GM12878 (cell line): ENCODE measurements at regions not wholly inside any gene's neighbourhood (a gene's known extent, or its start where the extent isn't known, plus 50 kb on each side); places are given as distances from the start of the nearest gene placed in this dataset.

Experiments used
- ATAC-seq: fragments of 200-7000 bp; cut with Tn5 transposase; 3 replicates; pipeline ENCODE4 v1.9.1; 2020; ENCODE audit warnings: mild to moderate bottlenecking, moderate library complexity
- BruUV-seq: library from RNA; stranded (reverse); fragments of 400-500 nt; replicated peaks from 2 replicates; lab custom pipeline; 2021; lab: Mats Ljungman, UMichigan
- CTCF ChIA-PET: fragments of 300-600 bp; sonication (Branson Sonifier 250); formaldehyde crosslinking; extraction: SDS; loops from one replicate; lab custom pipeline; 2021; ENCODE audit warnings: inconsistent platforms; lab: Yijun Ruan, JAX
- POLR2A ChIA-PET: fragments of 350-600 bp; formaldehyde crosslinking; extraction: SDS; loops from one replicate; lab custom pipeline; 2021; ENCODE audit warnings: inconsistent platforms; lab: Charles Lee
- RAD21 ChIA-PET: fragments of 300-600 bp; sonication (Branson Sonifier 250); formaldehyde crosslinking; loops from one replicate; lab custom pipeline; 2023; ENCODE audit warnings: antibody characterized with exemption; ENCODE audit not compliant: unreplicated experiment; lab: Charles Lee
- SMC1A ChIA-PET: fragments of 300-600 bp; sonication (Branson Sonifier 250); formaldehyde crosslinking; loops from one replicate; lab custom pipeline; 2023; ENCODE audit not compliant: unreplicated experiment, uncharacterized antibody; lab: Charles Lee
- DNase-seq: peaks from one replicate; pipeline ENCODE4 v3.0.0-alpha.2; 2011; ENCODE audit warnings: low read depth, low spot score
- FAIRE-seq: peaks from 3 replicates; lab custom pipeline; 2011; peaks lifted over from hg19 to GRCh38; lab: Jason Lieb, UNC
- H2AFZ ChIP-seq: 2 replicates; pipeline ENCODE4 v1.6.0; 2011; ENCODE audit warnings: low read depth, low read length, control low read depth; ENCODE audit not compliant: control insufficient read depth
- H3K27ac ChIP-seq: 2 replicates; pipeline ENCODE4 v1.5.1; 2011; ENCODE audit warnings: control low read depth; ENCODE audit not compliant: control insufficient read depth, insufficient read depth
- H3K27me3 ChIP-seq, 2 experiments: replicated peaks in 1 of 2; 2 replicates each; pipeline versions ENCODE4 v1.6.0 to v1.6.1; 2011; ENCODE audit warnings: low read length in 1 of 2; ENCODE audit not compliant: control insufficient read depth in 2 of 2, insufficient read depth in 2 of 2
- H3K36me3 ChIP-seq, 2 experiments: 2 replicates each; pipeline ENCODE4 v1.5.1; 2011; ENCODE audit warnings: low read length in 1 of 2; ENCODE audit not compliant: control insufficient read depth in 2 of 2, insufficient read depth in 2 of 2
- H3K4me1 ChIP-seq: 2 replicates; pipeline ENCODE4 v1.6.1; 2011; ENCODE audit warnings: mild to moderate bottlenecking, low read length, moderate library complexity, mixed read lengths; ENCODE audit not compliant: control insufficient read depth, insufficient read depth
- H3K4me2 ChIP-seq: 2 replicates; pipeline ENCODE4 v1.6.0; 2011; ENCODE audit warnings: control low read depth; ENCODE audit not compliant: control insufficient read depth, insufficient read depth
- H3K4me3 ChIP-seq: fragments of 200-600 bp; sonication (generic); 2 replicates; pipeline ENCODE4 v1.5.1; 2016
- H3K79me2 ChIP-seq: 2 replicates; pipeline ENCODE4 v1.6.0; 2011; ENCODE audit warnings: low read length; ENCODE audit not compliant: control insufficient read depth, insufficient read depth
- H3K9ac ChIP-seq: 2 replicates; pipeline ENCODE4 v1.8.0; 2011; ENCODE audit warnings: low read length, control low read depth, mixed read lengths; ENCODE audit not compliant: control insufficient read depth, insufficient read depth
- H3K9me3 ChIP-seq: replicated peaks from 3 replicates; pipeline ENCODE4 v1.5.1; 2011; ENCODE audit warnings: mild to moderate bottlenecking, low read length; ENCODE audit not compliant: control insufficient read depth, insufficient read depth
- H4K20me1 ChIP-seq: 2 replicates; pipeline ENCODE4 v1.6.0; 2011; ENCODE audit not compliant: control insufficient read depth, insufficient read depth
- EED ChIP-seq: sonication (generic); IDR thresholded peaks from 2 replicates; pipeline ENCODE4 v1.6.1; 2016; ENCODE audit warnings: antibody characterized with exemption, low read depth
- ETV6 ChIP-seq, 2 experiments: fragments of 450-650 bp in 1 of 2; IDR thresholded peaks in 1 of 2; conservative IDR thresholded peaks in 1 of 2; 2 replicates each; pipeline ENCODE4 v1.6.1; 2014; ENCODE audit warnings: antibody characterized with exemption in 1 of 2, borderline replicate concordance in 1 of 2, low read depth in 1 of 2, mild to moderate bottlenecking in 1 of 2, moderate library complexity in 1 of 2
- HCFC1 ChIP-seq: fragments of 150-350 bp; IDR thresholded peaks from 2 replicates; pipeline ENCODE4 v1.6.1; 2014; ENCODE audit warnings: low read length
- JUND ChIP-seq: IDR thresholded peaks from 2 replicates; pipeline ENCODE4 v1.6.1; 2012; ENCODE audit warnings: low read depth, mild to moderate bottlenecking, low read length, improper control_type of control experiment, moderate library complexity
- NFXL1 ChIP-seq: fragments of 450-650 bp; IDR thresholded peaks from 2 replicates; pipeline ENCODE4 v1.6.1; 2017; ENCODE audit warnings: antibody characterized with exemption, mild to moderate bottlenecking, borderline replicate concordance
- WGBS: methylation state at CpG from one replicate; pipeline ENCODE4 v1.1.6; 2016; ENCODE audit warnings: low lambda C conversion rate; ENCODE audit not compliant: insufficient replicate concordance, insufficient coverage; ENCODE audit errors: missing lambda C conversion rate; 5-methylcytosine and 5-hydroxymethylcytosine counted together
- in situ Hi-C: fragments of 300-500 bp; cut with MboI; formaldehyde crosslinking; loops from 9 replicates; pipeline ENCODE4 v1.14.3; 2018; ENCODE audit warnings: mixed read lengths
- intact Hi-C: fragments of 100-400 bp; cut with micrococcal nuclease; formaldehyde crosslinking; loops from one replicate; pipeline ENCODE4 v1.14.2; 2022; ENCODE audit not compliant: unreplicated experiment
- TF ChIP-seq, protein P1 (sequence below): fragments of 450-650 bp; formaldehyde crosslinking; IDR thresholded peaks from 2 replicates; pipeline ENCODE4 v1.5.0; 2022; ENCODE audit warnings: mild to moderate bottlenecking, missing genetic modification characterization

DNA sequence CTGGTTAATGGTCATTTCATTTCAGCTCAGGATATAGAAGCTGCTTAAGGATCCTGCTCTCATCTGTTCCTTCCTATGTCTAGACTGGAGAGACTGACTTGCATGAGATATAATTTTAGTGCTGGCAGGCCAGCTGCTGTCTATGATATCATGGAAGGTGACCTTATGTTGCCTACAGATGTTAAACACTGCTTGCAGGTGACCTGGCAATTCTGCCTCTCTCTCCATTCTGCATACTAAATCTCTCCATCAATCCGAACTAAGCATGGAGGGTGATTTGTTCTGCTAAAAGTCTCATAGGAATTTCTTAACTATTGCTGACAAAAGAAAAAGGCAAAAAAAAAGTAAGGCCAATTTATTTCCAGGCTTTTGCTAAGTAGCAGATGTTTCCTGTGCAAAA, 81.0 kb downstream of the CCNA1 start:
- Histone ChIP-seq H3K9ac (no peak overlapping the region), H2AFZ (no peak overlapping the region), H3K9me3 (no peaks in the 10 kb centered on the region), H3K4me3 (no peak overlapping the region), H3K36me3 (no peaks in the 10 kb centered on the region), H3K79me2 (no peaks in the 10 kb centered on the region), H3K4me2 (no peak overlapping the region), H3K27ac (no peak overlapping the region), H4K20me1 (no peaks in the 10 kb centered on the region), H3K4me1 (no peaks in the 10 kb centered on the region), H3K27me3 (no peaks in the 10 kb centered on the region)
- ChIA-PET RAD21 (no interaction called here), SMC1A (no interaction called here), POLR2A (no interaction called here), CTCF (no interaction called here)
- BruUV-seq, result no TSS peak
- ATAC-seq (no peak), FAIRE-seq (no peak), DNase-seq (no peak)
- WGBS, result 0% methylated on average over 1 of the region's 1 CpG
- intact Hi-C loops, result no loop called here
- in situ Hi-C loops, result no loop called here
- TF ChIP-seq HCFC1, result no peak

DNA sequence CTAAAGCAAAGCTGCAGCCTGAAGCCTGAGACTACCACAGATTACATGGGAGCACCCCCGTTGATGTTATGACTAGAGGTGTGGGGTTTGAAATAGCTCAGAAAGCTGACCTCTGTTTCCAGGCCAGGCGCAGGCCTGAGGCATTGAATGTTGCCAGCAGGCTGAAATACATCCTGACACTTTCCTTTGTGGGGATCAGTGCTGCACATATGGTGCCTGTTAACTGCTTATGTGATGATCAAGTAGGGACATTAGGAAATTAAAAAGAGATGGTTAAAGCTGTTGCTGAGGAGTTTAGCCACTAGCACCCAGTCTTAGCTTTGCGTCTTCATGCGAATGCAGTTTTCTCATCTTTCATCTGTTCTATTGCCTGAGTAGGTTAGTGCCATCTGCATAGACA, 83.2 kb downstream of the CCNA1 start:
- no peak for ATAC-seq
- Histone ChIP-seq H3K27me3 (no peaks in the 10 kb centered on the region), H3K4me3 (no peak overlapping the region), H3K9ac (no peak overlapping the region), H3K79me2 (no peaks in the 10 kb centered on the region), H4K20me1 (no peaks in the 10 kb centered on the region), H3K27ac (no peak overlapping the region), H3K9me3 (no peaks in the 10 kb centered on the region), H2AFZ (no peak overlapping the region), H3K4me2 (no peak overlapping the region), H3K36me3 (no peaks in the 10 kb centered on the region), H3K4me1 (no peaks in the 10 kb centered on the region)
- SMC1A ChIA-PET, result interaction anchor here (1.5 kb wide), 1 partner anchor 16 kb away, joined by 3 read pairs; no protein-coding TSS in a partner anchor
- BruUV-seq, result no TSS peak
- CTCF ChIA-PET, result no interaction called here
- WGBS, result 46% methylated on average over 4 of the region's 4 CpGs
- in situ Hi-C loops, result no loop called here
- DNase-seq, result no peak
- POLR2A ChIA-PET, result no interaction called here
- TF ChIP-seq, protein P1, sequence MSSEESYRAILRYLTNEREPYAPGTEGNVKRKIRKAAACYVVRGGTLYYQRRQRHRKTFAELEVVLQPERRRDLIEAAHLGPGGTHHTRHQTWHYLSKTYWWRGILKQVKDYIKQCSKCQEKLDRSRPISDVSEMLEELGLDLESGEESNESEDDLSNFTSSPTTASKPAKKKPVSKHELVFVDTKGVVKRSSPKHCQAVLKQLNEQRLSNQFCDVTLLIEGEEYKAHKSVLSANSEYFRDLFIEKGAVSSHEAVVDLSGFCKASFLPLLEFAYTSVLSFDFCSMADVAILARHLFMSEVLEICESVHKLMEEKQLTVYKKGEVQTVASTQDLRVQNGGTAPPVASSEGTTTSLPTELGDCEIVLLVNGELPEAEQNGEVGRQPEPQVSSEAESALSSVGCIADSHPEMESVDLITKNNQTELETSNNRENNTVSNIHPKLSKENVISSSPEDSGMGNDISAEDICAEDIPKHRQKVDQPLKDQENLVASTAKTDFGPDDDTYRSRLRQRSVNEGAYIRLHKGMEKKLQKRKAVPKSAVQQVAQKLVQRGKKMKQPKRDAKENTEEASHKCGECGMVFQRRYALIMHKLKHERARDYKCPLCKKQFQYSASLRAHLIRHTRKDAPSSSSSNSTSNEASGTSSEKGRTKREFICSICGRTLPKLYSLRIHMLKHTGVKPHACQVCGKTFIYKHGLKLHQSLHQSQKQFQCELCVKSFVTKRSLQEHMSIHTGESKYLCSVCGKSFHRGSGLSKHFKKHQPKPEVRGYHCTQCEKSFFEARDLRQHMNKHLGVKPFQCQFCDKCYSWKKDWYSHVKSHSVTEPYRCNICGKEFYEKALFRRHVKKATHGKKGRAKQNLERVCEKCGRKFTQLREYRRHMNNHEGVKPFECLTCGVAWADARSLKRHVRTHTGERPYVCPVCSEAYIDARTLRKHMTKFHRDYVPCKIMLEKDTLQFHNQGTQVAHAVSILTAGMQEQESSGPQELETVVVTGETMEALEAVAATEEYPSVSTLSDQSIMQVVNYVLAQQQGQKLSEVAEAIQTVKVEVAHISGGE (CRISPR knock-in tag), result no peak
- TF ChIP-seq ETV6 (conservative IDR thresholded peaks at IDR 0.05 in 1 of 2, IDR thresholded peaks at IDR 0.05 in 1 of 2; ENCODE audit: borderline replicate concordance in 1 of 2, low read depth in 1 of 2), result no peak
- no peak for TF ChIP-seq NFXL1
- no peak for TF ChIP-seq EED
- no peak for TF ChIP-seq JUND
- FAIRE-seq, result no peak
- RAD21 ChIA-PET, result no interaction called here
- intact Hi-C loops, result no loop called here
